ENCODE measurements at regions not wholly inside any gene's neighbourhood (a gene's known extent, or its start where the extent isn't known, plus 50 kb on each side); places are given as distances from the start of the nearest gene placed in this dataset.

GRCh38 chr9:87118594-87118993 lies 171.3 kb upstream of the GAS1 start:
- DNase-seq (ENCODE audit: low read depth in 2 of 2): no peak

GRCh38 chr9:87119328-87119881 lies 172.1 kb upstream of the GAS1 start:
- no peak for DNase-seq (ENCODE audit: low read depth in 2 of 2)

- no peak for DNase-seq (ENCODE audit: low read depth in 2 of 2)
Observed at GRCh38 chr9:87120610-87121009, 173.3 kb upstream of the GAS1 start.

- no peak for DNase-seq (ENCODE audit: low read depth in 2 of 2)
Observed at GRCh38 chr9:87122947-87123685, 175.8 kb upstream of the GAS1 start.

GRCh38 chr9:87123830-87124229 lies 176.5 kb upstream of the GAS1 start:
- no peak for DNase-seq (ENCODE audit: low read depth in 2 of 2)

- no peak for DNase-seq (ENCODE audit: low read depth in 2 of 2)
Observed at GRCh38 chr9:87125819-87126218, 178.5 kb upstream of the GAS1 start.

- no peak for DNase-seq (ENCODE audit: low read depth in 2 of 2)
Observed at GRCh38 chr9:87127543-87127942, 180.2 kb upstream of the GAS1 start.

- DNase-seq (ENCODE audit: low read depth in 2 of 2): no peak
Observed at GRCh38 chr9:87127978-87128614, 180.8 kb upstream of the GAS1 start.

- DNase-seq (ENCODE audit: low read depth in 2 of 2): no peak
Observed at GRCh38 chr9:87128844-87129493, 181.7 kb upstream of the GAS1 start.

GRCh38 chr9:87135074-87135473 lies 187.8 kb upstream of the GAS1 start:
- DNase-seq (ENCODE audit: low read depth in 2 of 2): no peak

- no peak for DNase-seq (ENCODE audit: low read depth in 2 of 2)
Observed at GRCh38 chr9:87137718-87138117, 190.4 kb upstream of the GAS1 start.

GRCh38 chr9:87138128-87139040 lies 191.1 kb upstream of the GAS1 start:
- DNase-seq (ENCODE audit: low read depth in 2 of 2): no peak

- DNase-seq (ENCODE audit: low read depth in 2 of 2): no peak
Observed at GRCh38 chr9:87139099-87139730, 191.9 kb upstream of the GAS1 start.

GRCh38 chr9:87140142-87140541 lies 192.8 kb upstream of the GAS1 start:
- no peak for DNase-seq (ENCODE audit: low read depth in 2 of 2)

GRCh38 chr9:87140605-87141109 lies 193.4 kb upstream of the GAS1 start:
- no peak for DNase-seq (ENCODE audit: low read depth in 2 of 2)

GRCh38 chr9:87141124-87141523 lies 193.8 kb upstream of the GAS1 start:
- no peak for DNase-seq (ENCODE audit: low read depth in 2 of 2)

- no peak for DNase-seq (ENCODE audit: low read depth in 2 of 2)
Observed at GRCh38 chr9:87146933-87147332, 199.6 kb upstream of the GAS1 start.

GRCh38 chr9:87147839-87148238 lies 200.5 kb upstream of the GAS1 start:
- DNase-seq (ENCODE audit: low read depth in 2 of 2): no peak

- DNase-seq (ENCODE audit: low read depth in 2 of 2): no peak
Observed at GRCh38 chr9:87148331-87149104, 201.2 kb upstream of the GAS1 start.

GRCh38 chr9:87149799-87150198 lies 202.5 kb upstream of the GAS1 start:
- no peak for DNase-seq (ENCODE audit: low read depth in 2 of 2)

All from stimulated activated CD4-positive, alpha-beta T cell treated with anti-CD3 and anti-CD28 coated beads, Interleukin-4, amount 100 ng/mL, for 48 hours (primary cell).